ENCODE measurements at regions not wholly inside any gene's neighbourhood (a gene's known extent, or its start where the extent isn't known, plus 50 kb on each side); places are given as distances from the start of the nearest gene placed in this dataset.

DNA sequence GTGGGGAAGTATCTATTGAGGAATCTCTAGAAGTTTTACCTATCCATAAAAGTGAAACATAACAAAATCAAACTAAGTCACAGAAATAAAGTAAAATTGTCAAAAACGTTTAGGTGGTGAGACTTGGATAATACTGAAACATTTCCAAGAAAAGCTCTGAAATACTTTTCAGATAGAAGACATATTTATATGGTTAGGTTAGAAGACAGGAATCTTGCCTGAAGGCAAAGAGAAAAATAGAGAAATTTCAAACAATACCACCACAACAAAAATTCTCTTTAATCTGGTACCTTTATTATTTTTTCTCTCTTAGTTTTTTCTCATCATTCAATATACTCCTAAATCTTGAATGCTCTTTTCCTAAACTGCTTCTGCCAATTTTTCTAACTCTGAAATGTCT, 222.7 kb upstream of the PLSCR5 start:
- no peak for DNase-seq

DNA sequence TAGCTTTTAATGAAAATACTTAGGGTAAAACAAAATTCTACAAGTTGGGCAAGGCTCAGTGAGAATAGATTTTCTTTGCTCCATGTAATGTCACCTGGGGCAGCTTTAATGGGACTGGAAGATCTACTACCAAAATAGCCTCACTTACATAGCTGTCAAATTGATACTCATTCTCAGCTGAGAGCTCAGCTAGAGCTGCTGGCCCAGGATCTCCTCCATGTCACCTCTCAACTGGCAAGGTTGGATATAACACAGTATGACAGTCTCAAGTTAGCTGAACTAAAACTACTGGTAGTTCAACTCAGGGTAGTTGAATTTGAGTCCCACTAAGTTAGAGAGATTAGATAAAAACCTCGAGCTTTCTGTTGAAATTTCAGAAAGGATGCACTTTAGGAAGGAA, 218.5 kb upstream of the PLSCR5 start:
- DNase-seq: no peak

DNA sequence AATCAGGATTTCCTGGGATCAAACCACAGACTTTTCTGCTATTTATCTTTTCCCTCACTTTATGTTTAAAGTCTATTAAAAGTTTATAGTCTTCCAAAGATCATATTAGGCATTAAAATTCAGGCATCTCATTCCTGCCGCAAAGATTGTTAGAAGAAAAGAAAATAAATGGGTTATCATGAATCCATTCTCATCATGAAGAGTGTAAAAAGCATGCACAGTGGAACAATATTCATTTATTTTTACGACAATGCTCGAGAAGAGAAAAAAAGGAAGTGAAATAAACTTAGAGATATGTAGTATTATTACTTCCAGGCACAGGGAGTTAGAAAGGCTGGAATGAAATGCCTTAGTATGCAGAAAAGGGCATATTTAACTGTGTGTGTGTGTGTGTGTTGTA, 213.7 kb upstream of the PLSCR5 start:
- DNase-seq: no peak

DNA sequence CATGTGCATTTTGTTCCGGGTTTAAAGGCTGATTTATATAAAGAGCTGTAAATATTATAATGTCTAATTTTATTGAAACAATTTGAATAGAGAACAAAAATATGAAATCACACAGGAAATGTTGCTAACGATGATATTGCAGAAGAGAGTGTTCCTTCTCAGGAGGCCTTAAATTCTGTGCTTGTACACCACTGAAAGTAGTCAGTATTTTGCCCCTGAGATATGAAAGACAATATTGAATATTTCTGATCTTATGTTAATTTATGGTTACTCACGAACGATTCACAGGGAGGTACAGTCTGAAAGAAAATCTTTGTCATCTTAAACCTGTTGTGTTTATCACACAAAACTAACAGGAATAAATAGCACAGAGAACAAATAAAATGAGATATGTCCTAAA, 213.2 kb upstream of the PLSCR5 start:
- DNase-seq: no peak

DNA sequence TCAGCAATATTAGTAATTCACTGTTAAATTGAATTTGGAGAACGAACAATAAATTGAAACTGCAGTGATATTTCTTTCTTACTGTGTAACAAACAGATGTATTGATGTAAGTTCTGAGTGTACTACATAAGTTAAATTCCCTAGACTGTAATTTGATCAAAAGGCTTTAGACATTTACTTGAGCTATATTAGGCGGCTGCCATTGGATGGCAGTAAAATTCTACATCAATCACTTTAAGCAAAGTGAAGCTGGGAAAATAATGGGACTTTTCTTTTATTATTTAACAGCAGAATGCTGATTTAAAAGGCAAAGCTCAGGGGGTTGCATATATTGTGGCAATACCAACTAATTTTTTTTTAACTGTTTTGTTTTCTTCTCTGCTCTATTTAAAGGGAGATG, 212.6 kb upstream of the PLSCR5 start:
- DNase-seq: peak; percentile 52 to 77

DNA sequence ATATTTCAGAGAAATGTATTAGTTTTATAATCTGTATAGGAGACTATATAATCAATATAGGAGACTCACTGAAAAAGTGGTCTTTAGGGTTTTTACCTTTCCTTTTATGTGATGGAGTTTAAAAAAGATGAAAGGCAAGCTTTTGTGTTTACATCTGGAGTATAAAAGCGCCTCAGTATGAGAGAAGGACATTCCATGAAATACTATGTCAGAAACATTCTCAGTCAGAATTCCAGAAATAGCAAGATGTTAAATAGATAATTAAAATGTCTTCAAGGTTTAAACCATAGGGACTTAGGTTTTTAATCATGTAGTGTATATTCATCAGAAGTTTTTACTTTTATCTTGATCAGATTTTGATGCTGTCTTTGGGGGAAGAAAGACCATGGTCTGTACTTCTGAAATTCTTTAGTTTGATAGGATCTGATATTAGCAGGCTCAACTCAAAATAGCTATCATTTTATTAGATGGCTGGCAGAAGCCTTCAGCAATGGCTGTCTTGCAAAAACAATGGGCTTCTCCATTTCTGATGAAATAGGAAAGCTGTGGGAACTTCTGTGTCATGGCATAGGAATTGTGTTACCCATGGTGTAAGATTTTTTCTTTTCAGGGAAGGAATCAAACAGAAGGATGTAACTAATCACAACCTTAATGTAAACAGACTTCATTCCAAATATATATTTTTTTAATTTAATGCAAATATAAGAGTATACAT, 209.6 kb upstream of the PLSCR5 start:
- DNase-seq: no peak

DNA sequence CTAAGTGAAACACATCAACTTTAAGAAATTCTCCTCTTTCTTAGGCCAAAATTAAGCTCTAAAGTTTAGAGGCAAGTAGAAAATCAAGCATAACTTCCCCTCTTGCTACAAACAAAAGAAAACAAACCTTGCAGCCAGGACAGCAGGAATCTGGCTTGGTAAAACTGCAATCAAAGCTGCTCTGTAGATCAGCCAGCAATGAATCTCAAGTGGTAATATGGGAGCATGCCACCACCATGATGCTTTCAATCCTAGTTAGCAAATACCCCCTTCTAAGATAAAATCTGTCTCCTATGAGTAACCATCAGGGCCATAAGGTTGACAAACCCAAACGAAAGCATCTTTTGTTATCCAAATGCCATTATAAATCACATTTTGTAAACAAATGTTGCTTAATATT, 208.3 kb upstream of the PLSCR5 start:
- DNase-seq: no peak

DNA sequence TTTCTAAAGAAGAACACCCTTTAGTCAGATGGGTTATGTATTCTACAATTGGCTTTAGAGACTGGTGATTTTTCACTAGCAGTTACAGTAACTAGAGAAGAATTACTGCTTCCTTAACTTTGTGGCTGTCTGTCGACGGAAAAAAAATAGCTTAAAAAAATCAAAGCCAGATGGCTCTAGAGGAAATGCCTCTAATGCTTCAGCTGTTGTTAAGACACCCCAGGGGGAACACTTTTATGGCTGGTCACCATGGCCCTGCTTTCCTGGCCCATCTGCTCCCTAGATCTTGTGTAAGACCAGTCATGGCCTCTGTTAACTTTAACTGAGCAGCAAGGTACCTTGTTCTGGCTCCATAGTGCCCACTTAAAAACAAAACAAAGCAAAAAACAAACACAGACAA, 198.6 kb upstream of the PLSCR5 start:
- peak; percentile 93 to 99 for DNase-seq

DNA sequence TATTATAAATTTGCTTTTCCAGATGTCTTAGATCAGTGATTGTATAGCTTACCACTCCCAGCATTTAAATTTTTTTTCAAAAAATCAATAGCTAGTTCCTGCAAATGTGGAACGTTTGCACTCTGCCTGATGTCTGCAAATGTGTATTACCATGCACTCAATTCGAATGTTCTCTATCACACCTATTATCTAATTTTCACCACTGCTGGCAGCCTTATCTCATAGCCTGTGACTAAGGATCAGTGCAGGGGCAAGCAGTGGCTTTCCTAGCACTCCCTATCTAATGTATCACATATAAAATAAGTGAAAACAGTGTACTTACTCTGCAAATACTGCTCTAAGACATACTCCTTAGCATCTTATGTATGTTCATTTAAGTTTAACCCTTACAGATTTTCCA, 196.3 kb upstream of the PLSCR5 start:
- no peak for DNase-seq

DNA sequence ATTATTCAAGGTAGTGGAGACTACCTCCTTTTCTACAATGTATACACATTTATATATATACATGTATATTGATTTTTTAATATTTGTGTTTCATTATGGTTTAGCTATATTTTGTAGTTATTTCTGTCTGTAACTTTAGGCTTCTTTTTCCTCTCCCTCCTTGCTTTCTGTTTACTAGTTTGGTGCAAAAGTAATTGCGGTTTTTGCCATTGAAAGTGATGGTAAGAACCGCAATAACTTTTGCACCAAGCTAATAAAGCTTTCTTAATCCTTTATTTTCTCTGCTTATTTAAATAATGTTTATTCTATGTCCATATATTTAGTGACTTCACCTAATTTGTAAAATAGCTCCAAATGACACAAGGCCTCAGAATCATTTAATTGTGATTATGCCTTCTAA, 195.3 kb upstream of the PLSCR5 start:
- DNase-seq: no peak

DNA sequence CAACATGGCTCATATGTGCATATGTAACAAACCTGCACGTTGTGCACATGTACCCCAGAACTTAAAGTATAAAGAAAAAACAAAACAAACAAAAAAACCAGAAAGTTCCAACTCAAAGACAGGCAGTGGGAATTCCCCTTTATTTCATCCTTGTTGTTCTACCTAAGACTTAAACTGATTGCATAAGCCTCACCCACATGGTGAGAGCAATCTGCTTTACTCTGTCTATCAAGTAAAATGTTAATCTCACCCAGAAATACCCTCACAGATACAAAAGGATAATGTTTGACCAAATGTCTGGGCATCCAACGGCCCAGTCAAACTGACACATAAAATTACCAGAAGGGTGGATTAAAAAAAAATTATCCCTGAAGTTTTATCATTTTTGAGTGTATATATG, 190.9 kb upstream of the PLSCR5 start:
- peak in 1 of 2 experiments; percentile 42 for DNase-seq

DNA sequence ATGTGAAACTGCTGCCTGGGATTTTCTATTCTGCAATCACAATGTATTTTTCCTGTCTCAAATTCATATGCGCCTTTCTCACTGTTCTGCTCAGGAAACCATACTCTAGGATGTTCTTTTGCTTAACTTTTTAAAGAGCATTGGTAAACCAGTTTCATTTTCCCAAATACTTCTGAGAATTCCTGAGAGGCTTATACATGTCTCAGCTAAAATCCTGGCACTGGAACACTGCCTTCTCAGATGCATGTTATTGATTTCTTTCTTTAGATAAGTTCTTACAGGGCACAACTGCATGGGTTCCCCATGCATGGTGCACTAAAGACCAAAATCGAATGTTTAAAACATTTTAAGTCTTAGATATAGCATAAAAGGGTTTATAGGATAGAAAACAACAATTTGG, 178.3 kb upstream of the PLSCR5 start:
- DNase-seq: no peak

DNA sequence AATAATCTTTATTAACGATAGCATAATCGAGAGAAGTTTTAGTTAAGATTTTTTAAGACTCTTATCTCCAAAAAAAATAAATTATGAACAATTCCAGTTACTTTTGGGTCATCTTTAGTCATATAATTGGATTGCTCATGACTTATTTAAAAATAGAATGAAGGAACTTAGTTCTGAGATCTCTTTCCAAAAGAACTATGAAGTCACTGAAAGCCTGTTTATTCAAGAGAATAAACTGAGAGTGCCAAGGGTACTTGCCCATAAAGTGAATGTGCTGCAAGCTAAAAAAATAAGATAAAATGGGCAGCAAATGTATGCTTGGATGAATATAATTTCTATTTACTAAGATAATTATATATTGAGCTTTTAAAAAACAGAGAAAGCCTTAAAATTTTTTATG, 176.5 kb upstream of the PLSCR5 start:
- DNase-seq: no peak

DNA sequence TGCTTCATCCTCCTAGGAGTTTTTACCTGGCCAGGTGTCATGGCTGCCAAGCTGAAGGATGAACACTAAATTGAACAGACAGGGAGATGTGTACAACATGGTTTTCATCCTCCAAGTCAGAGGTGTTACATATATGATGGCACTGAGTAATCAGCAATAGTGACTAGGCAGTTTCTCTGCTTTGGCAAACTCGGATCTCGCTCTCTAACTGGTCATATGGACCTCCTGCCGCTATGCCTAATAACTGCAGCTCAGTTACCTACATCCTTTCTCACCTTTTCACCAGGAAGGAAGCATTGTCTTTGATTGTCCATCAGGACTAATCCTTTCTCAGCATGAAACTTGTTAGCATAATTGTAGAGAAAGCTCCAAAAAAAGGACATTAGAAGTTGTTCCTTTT, 175.9 kb upstream of the PLSCR5 start:
- no peak for DNase-seq

DNA sequence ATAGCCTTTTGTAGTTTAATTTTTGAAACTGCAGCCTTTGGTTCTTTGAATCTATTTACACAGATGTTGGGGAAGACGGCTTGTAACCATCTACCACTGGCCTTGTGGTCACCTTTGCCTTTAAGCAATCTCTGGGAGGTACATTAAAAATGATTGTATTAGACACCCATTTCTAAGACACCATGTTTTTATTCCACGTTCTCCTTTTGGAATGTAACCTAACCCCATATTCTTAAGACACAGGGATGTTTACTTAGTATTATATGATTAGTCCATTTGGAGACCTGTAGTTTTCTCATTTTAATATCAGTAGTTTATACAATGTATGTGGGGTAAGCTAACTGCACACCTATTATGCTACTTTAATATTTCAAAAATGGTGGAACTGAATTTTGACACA, 175.1 kb upstream of the PLSCR5 start:
- DNase-seq: no peak

DNA sequence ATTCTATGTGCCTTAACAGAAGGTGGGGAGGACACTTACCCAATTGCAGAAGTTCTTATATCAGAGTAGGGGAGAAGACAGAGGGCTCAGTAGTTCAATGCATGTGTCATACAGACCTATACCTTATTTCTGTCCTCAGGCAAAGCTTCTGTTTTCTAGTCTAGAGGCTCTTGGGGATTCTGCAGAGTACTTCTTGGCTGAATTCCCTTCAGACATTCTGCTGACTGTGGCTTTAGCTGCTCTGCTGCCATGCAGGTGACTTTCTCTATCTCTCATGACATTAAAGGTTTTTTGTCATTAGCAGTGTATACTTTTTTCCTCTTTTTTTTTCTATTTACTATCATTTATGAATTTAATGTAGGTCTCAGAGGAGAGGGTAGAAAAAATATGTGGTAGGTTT, 172.8 kb upstream of the PLSCR5 start:
- no peak for DNase-seq

DNA sequence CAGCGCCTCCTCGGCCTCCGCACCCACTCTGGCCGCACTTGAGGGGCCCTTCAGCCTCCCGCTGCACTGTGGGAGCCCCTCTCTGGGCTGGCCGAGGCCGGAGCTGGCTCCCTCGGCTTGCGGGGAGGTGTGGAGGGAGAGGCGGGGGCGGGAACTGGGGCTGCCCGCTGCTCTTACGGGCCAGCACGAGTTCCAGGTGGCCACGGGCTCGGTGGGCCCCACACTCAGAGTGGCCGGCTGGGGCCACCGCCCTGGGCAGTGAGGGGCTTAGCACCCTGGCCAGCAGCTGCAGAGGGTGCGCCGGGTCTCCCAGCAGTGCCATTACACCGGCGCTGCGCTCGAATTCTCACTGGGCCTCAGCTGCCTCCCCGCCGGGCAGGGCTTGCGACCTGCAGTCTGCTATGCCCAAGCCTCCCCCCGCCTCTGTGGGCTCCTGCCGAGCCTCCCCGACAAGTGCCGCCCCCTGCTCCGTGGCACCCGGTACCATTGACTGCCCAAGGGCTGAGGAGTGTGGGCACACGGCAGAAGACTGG, 167.1 kb upstream of the PLSCR5 start:
- no peak for DNase-seq

DNA sequence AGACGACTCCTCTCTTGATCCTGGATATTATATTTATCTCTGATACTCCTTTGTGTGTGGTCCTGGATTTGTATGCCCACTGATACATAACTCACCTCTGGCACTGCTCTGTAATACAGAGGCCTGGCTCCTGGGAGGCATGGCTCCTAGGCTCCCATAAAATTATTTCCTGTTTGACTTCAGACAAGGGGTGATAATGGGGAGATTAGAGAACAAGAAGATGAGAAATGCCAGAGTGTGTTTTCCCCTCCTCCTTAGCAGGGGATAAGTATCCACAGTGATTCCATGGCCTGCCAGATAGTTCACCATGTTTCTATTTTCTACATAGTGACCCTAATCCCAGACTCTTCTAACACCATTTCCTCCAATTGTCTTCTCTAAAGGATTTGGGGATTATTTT, 165.7 kb upstream of the PLSCR5 start:
- DNase-seq: no peak

DNA sequence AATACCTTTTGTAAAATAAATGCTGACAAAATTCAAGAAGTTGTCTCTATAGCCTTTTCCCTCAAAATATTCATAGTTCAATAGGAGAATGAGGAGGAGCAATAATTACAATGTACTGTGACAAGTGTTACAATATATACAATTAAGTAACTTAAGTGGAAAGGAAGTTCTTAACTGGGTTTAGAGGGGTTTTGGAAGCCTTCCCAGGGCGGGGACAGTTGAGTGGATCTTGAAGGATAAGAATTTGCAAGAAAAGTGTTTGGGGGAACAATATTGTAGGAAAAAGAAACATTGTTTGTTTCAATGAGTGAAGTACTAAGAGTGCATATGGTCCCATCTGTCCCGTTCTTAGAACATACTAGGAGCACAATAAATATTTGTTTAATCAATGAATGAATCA, 165.2 kb upstream of the PLSCR5 start:
- DNase-seq: no peak

DNA sequence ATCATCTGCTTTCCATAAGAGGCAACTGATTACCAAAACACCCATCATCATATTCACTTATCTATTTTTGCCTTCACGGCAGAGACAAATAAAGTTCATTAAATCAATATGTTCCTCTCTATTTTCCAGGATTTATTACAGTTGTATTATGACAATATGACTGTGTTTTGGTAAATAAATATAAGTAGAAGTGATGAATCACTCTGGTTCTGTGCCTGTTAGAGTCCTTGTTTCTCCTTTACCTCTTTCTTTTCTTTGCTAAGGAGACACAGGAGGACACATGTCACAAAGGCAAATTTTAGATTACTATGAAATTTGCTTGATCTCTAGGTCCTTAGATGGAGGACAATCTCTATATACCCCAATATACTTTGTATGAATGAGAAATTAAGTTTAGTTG, 152.6 kb upstream of the PLSCR5 start:
- DNase-seq: no peak

DNA sequence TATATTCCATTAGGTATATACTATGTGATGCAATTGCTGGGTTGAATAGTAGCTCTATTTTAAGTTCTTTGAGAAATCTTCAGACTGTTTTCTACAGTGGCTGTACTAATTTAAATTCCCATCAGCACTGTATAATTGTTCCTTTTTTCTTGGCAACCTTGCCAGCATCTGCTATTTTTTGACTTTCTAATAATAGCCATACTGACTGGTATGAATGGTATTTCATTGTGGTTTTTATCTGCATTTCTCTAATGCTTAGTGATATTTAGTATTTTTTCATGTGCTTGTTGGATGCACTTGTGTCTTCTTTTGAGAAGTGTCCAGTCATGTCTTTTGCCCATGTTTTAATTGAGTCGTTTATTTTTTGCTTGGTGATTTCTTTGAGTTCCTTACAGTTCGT, 145.1 kb upstream of the PLSCR5 start:
- DNase-seq: no peak

DNA sequence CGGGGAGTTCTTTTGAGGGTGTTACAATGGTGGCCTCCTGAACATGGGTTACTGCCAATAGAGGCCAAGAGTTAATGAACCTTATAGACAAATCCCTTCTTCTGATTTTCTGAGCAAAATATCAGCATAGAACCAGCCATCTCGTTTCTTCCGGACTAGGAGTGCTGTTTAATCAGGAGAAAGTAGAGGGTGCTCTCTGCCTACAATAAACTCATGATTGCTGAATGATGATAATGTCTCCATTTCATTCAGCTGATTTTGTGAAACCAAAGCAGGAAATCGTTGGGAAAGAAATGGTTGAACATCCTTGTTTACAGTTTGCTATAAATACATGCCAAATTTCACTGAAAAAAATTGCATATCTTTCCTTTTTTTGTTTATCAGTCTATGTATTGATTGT, 142.8 kb upstream of the PLSCR5 start:
- DNase-seq: peak; percentile 23 to 67

DNA sequence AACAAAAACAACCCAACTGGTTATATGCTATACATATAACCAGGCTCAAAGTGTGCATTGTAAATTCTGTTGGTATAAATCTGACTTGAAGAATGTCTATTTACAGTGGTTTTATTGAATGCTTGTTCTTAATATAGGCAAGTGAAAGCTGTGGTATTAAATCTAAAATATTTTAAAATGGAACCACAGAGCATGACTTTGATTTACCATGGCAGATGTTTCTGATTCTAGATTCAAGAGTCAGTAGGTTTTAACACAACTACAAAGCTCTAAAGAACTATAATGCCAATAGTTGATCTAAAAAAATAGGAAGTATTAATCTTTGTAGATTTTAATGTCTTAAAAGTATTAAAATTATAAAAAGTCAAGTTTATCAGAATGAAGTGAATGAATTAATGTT, 141.9 kb upstream of the PLSCR5 start:
- DNase-seq: no peak

DNA sequence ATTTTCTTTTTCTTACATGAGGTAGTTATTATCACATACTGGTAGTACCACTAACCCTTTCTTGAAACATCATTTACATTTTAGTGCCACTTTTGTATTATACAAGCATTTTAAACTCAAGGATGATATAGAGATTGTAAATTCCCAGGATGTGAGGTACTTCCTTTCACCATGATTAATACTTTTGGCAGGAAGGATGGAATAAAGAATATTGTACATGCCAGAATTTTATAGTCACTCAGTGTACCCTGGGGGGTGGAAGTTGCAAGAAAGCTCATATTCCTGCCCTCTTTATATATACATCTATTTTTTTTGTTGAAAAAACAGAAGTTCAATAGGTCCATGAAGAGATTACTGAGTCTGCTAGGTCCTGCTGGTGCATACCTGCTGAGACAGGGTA, 141.0 kb upstream of the PLSCR5 start:
- DNase-seq: no peak

DNA sequence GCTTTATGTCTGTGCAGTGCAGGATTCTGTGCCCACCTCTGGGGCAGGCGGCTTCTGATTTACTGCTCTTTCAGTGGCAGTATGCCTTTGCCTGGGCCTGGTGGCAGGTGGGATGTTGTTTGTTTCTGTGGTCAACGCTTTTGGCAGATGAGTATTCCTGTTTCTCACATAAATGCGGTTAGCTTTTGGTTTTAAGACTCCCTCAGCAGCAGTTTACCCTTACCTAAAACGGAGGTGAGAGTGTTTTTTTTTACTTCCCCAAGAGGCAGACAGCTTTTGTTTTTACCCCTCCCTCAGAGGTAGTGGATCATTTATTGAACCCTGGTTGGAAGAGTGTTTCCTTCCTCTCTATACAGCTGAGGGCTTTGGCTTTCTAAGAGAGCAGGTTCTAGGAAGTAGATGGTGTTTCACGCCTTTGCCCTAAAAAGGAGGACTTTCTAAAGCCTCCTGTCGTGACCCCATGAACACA, 134.1 kb upstream of the PLSCR5 start:
- DNase-seq: no peak

Data from NCI-H524 (cell line).